A549 (cell line): ENCODE measurements at regions not wholly inside any gene's neighbourhood (a gene's known extent, or its start where the extent isn't known, plus 50 kb on each side); places are given as distances from the start of the nearest gene placed in this dataset.

Source experiments
- ATAC-seq, 2 experiments: fragments of 200-7000 bp in 1 of 2; fragments of >200 bp in 1 of 2; cut with Nextera tagmentation in 1 of 2; cut with Tn5 transposase in 1 of 2; 3 replicates each; pipeline versions ENCODE4 v1.8.0 to v1.9.1; 2018 to 2020; ENCODE audit warnings: mild to moderate bottlenecking in 1 of 2, moderate library complexity in 1 of 2
- CTCF ChIA-PET: fragments of 300-600 bp; sonication (Branson Sonifier 250); formaldehyde crosslinking; extraction: SDS; loops from one replicate; lab custom pipeline; 2021; ENCODE audit warnings: antibody characterized with exemption, inconsistent platforms; lab: Yijun Ruan, JAX
- POLR2A ChIA-PET: fragments of 350-600 bp; formaldehyde crosslinking; extraction: SDS; loops from one replicate; lab custom pipeline; 2021; ENCODE audit warnings: antibody characterized with exemption, inconsistent platforms; lab: Yijun Ruan, JAX
- DNase-seq, 2 experiments: peaks; one replicate each; pipeline versions ENCODE4 v3.0.0 to v3.0.0-alpha.2; 2011 to 2016; ENCODE audit warnings: low read depth in 1 of 2, low spot score in 1 of 2
- FAIRE-seq: peaks from 2 replicates; lab custom pipeline; 2011; peaks lifted over from hg19 to GRCh38; lab: Jason Lieb, UNC
- H3K27ac ChIP-seq, 2 experiments: fragments of >200 bp; sonication (Bioruptor Twin); formaldehyde crosslinking; 3 replicates each; pipeline ENCODE4 v1.5.1; 2016 to 2017
- H3K4me1 ChIP-seq: fragments of >200 bp; sonication (Bioruptor Twin); formaldehyde crosslinking; 3 replicates; pipeline ENCODE4 v1.6.1; 2016
- H3K4me2 ChIP-seq: fragments of >200 bp; sonication (Bioruptor Twin); formaldehyde crosslinking; 3 replicates; pipeline ENCODE4 v1.6.1; 2016
- H3K4me3 ChIP-seq: fragments of >200 bp; sonication (Bioruptor Twin); formaldehyde crosslinking; 3 replicates; pipeline ENCODE4 v1.5.1; 2016
- H3K9me3 ChIP-seq: fragments of >200 bp; sonication (Bioruptor Twin); formaldehyde crosslinking; 3 replicates; pipeline ENCODE4 v1.6.1; 2016
- BHLHE40 ChIP-seq: IDR thresholded peaks from 2 replicates; pipeline ENCODE4 v1.6.1; 2012; ENCODE audit warnings: low read depth, low read length, inconsistent platforms
- CBX8 ChIP-seq: fragments of 200-600 bp; sonication (generic); IDR thresholded peaks from 2 replicates; pipeline ENCODE4 v1.6.1; 2016
- CTCF ChIP-seq: fragments of >200 bp; sonication (Bioruptor Twin); formaldehyde crosslinking; IDR thresholded peaks from 3 replicates; pipeline ENCODE4 v1.5.1; 2016
- EHMT2 ChIP-seq: fragments of 200-600 bp; sonication (generic); IDR thresholded peaks from 2 replicates; pipeline ENCODE4 v1.6.1; 2016; ENCODE audit warnings: antibody characterized with exemption, low read depth, mild to moderate bottlenecking, moderate library complexity
- ELK1 ChIP-seq: fragments of 150-350 bp; IDR thresholded peaks from 2 replicates; pipeline ENCODE4 v1.6.1; 2014; ENCODE audit warnings: low read depth, mild to moderate bottlenecking, low read length
- ESRRA ChIP-seq: fragments of 150-350 bp; IDR thresholded peaks from 2 replicates; pipeline ENCODE4 v1.6.1; 2014; ENCODE audit warnings: mild to moderate bottlenecking, low read length, borderline replicate concordance
- FOSL2 ChIP-seq, 2 experiments: fragments of 450-650 bp in 1 of 2; fragments of >200 bp in 1 of 2; sonication (Bioruptor Twin) in 1 of 2; formaldehyde crosslinking; IDR thresholded peaks; 2 replicates each; pipeline versions ENCODE4 v1.5.0 to v1.6.1; 2016 to 2020; ENCODE audit warnings: mild to moderate bottlenecking in 1 of 2, moderate library complexity in 1 of 2
- FOXS1 ChIP-seq: fragments of 250-450 bp; sonication (Bioruptor Pico); IDR thresholded peaks from 2 replicates; pipeline ENCODE4 v1.5.0; 2020; ENCODE audit warnings: mild to moderate bottlenecking, moderate library complexity
- HES2 ChIP-seq: fragments of >200 bp; sonication (Bioruptor Twin); formaldehyde crosslinking; IDR thresholded peaks from 2 replicates; pipeline ENCODE4 v1.6.1; 2016
- HMGXB4 ChIP-seq: fragments of 250-450 bp; sonication (Bioruptor Pico); IDR thresholded peaks from 2 replicates; pipeline ENCODE4 v1.5.0; 2021; ENCODE audit warnings: mild to moderate bottlenecking, moderate library complexity, borderline replicate concordance
- JUNB ChIP-seq: fragments of >200 bp; sonication (Bioruptor Twin); formaldehyde crosslinking; IDR thresholded peaks from 2 replicates; pipeline ENCODE4 v1.6.1; 2016
- KDM5A ChIP-seq: fragments of 200-600 bp; sonication (generic); IDR thresholded peaks from 2 replicates; pipeline ENCODE4 v1.6.1; 2016; ENCODE audit warnings: antibody characterized with exemption, mild to moderate bottlenecking
- MAFK ChIP-seq: fragments of 450-650 bp; IDR thresholded peaks from 2 replicates; pipeline ENCODE4 v1.6.1; 2014; ENCODE audit not compliant: partially characterized antibody
- MAX ChIP-seq: IDR thresholded peaks from 2 replicates; pipeline ENCODE4 v1.6.1; 2012
- PBX3 ChIP-seq: IDR thresholded peaks from 2 replicates; pipeline ENCODE4 v1.6.1; 2012
- PHF8 ChIP-seq: fragments of 200-600 bp; sonication (generic); IDR thresholded peaks from 2 replicates; pipeline ENCODE4 v1.6.1; 2016; ENCODE audit warnings: low read depth, mild to moderate bottlenecking, antibody characterized with exemption, moderate library complexity, borderline replicate concordance
- POLR2A ChIP-seq: IDR thresholded peaks from 2 replicates; pipeline ENCODE4 v1.6.1; 2012; ENCODE audit warnings: mild to moderate bottlenecking, low read length
- POLR2AphosphoS2 ChIP-seq: conservative IDR thresholded peaks from 2 replicates; pipeline ENCODE4 v1.6.1; 2012; ENCODE audit warnings: low read length, improper control_type of control experiment, inconsistent platforms
- RNF2 ChIP-seq: fragments of 200-600 bp; sonication (generic); IDR thresholded peaks from 2 replicates; pipeline ENCODE4 v1.6.1; 2016; ENCODE audit warnings: low read depth, mild to moderate bottlenecking, antibody characterized with exemption, moderate library complexity, borderline replicate concordance
- TFCP2L1 ChIP-seq: fragments of 250-450 bp; sonication (Bioruptor Pico); IDR thresholded peaks from 2 replicates; pipeline ENCODE4 v1.5.0; 2021; ENCODE audit warnings: mild to moderate bottlenecking
- ZSCAN20 ChIP-seq: fragments of 250-450 bp; sonication (Bioruptor Pico); IDR thresholded peaks from 2 replicates; pipeline ENCODE4 v1.8.0; 2022; ENCODE audit warnings: mild to moderate bottlenecking, moderate library complexity
- WGBS: methylation state at CpG from one replicate; pipeline ENCODE4 v1.1.6; 2017; ENCODE audit errors: missing lambda C conversion rate; 5-methylcytosine and 5-hydroxymethylcytosine counted together

GRCh38 chr12:131603939-131604795 is 106.7 kb upstream of the SFSWAP start:
- WGBS, result 66% methylated on average over 21 of the region's 21 CpGs
- POLR2A ChIA-PET, result no interaction called here
- CTCF ChIA-PET, result no interaction called here
- Histone ChIP-seq H3K9me3 (no peaks in the 10 kb centered on the region), H3K4me2 (no peak overlapping the region), H3K27ac (no peak overlapping the region), H3K4me1 (no peaks in the 10 kb centered on the region), H3K4me3 (no peak overlapping the region)
- FAIRE-seq (no peak), ATAC-seq (no peak), DNase-seq (no peak)
- TF ChIP-seq CBX8 (no peak), MAFK (no peak), ELK1 (no peak), POLR2AphosphoS2 (no peak), FOXS1 (CRISPR knock-in tag) (no peak), EHMT2 (no peak), PBX3 (no peak)

- ChIA-PET POLR2A (no interaction called here), CTCF (no interaction called here)
- Histone ChIP-seq H3K27ac (no peak overlapping the region), H3K4me1 (no peaks in the 10 kb centered on the region), H3K4me3 (no peak overlapping the region), H3K4me2 (no peak overlapping the region), H3K9me3 (no peaks in the 10 kb centered on the region)
- no peak for DNase-seq
- WGBS, result 68% methylated on average over 6 of the region's 6 CpGs
- no peak for TF ChIP-seq PHF8
- no peak for TF ChIP-seq ZSCAN20 (CRISPR knock-in tag)
- no peak for TF ChIP-seq CBX8
- no peak for TF ChIP-seq TFCP2L1 (CRISPR knock-in tag)
- no peak for TF ChIP-seq ESRRA
- no peak for TF ChIP-seq KDM5A
- TF ChIP-seq HES2, result no peak
- TF ChIP-seq HMGXB4, result no peak
- TF ChIP-seq FOSL2 (IDR thresholded peaks at IDR 0.05), result no peak
- no peak for TF ChIP-seq FOSL2 (CRISPR knock-in tag; IDR thresholded peaks at IDR 0.05)
- TF ChIP-seq POLR2A, result no peak
- TF ChIP-seq MAX, result no peak
- TF ChIP-seq BHLHE40, result no peak
- no peak for TF ChIP-seq RNF2
- TF ChIP-seq JUNB, result no peak
- TF ChIP-seq CTCF, result no peak
- no peak for FAIRE-seq
- no peak for ATAC-seq
These were observed 106.0 kb upstream of the SFSWAP start for GRCh38 chr12:131604859-131605258.
